Caco-2 (cell line): ENCODE measurements at regions not wholly inside any gene's neighbourhood (a gene's known extent, or its start where the extent isn't known, plus 50 kb on each side); places are given as distances from the start of the nearest gene placed in this dataset.
A peak's percentile ranks its signal among the peaks of the same experiment; 100 is the strongest.

ENCODE experiments used
- BruUV-seq: library from RNA; stranded (reverse); fragments of 400-500 nt; replicated peaks from 2 replicates; lab custom pipeline; 2021; lab: Mats Ljungman, UMichigan
- CTCF ChIA-PET: fragments of 300-600 bp; sonication (Branson Sonifier 250); formaldehyde crosslinking; loops from one replicate; lab custom pipeline; 2022; ENCODE audit warnings: antibody characterized with exemption; lab: Charles Lee
- POLR2A ChIA-PET: fragments of 300-600 bp; sonication (Branson Sonifier 250); formaldehyde crosslinking; loops from one replicate; lab custom pipeline; 2022; ENCODE audit warnings: antibody characterized with exemption; lab: Charles Lee
- DNase-seq, 2 experiments: peaks; one replicate each; pipeline versions ENCODE4 v3.0.0 to v3.0.0-alpha.2; 2020 to 2022
- H3K27me3 ChIP-seq: replicated peaks from 2 replicates; pipeline ENCODE4 v1.6.0; 2011; ENCODE audit warnings: low read length; ENCODE audit not compliant: control insufficient read depth, insufficient read depth
- H3K36me3 ChIP-seq: 2 replicates; pipeline ENCODE4 v1.5.1; 2011; ENCODE audit warnings: low read length; ENCODE audit not compliant: control insufficient read depth, insufficient read depth
- H3K4me1 ChIP-seq: fragments of 250-450 bp; sonication (Bioruptor Pico); 2 replicates; pipeline ENCODE4 v1.5.1; 2020; ENCODE audit warnings: mild to moderate bottlenecking
- H3K4me3 ChIP-seq: 2 replicates; pipeline ENCODE4 v1.5.1; 2011; ENCODE audit warnings: low read depth, mild to moderate bottlenecking, control low read depth, low read length
- H3K9me3 ChIP-seq: fragments of 250-450 bp; sonication (Bioruptor Pico); 2 replicates; pipeline ENCODE4 v1.5.1; 2020; ENCODE audit warnings: mild to moderate bottlenecking, moderate library complexity
- H3K27ac Mint-ChIP-seq: one replicate; pipeline ENCODE4 v1.8.0; 2022; ENCODE audit warnings: mixed read lengths; ENCODE audit not compliant: unreplicated experiment
- H3K27me3 Mint-ChIP-seq: one replicate; pipeline ENCODE4 v1.8.0; 2022; ENCODE audit warnings: mixed read lengths; ENCODE audit not compliant: insufficient read depth, unreplicated experiment
- H3K36me3 Mint-ChIP-seq: one replicate; pipeline ENCODE4 v1.8.0; 2022; ENCODE audit warnings: mild to moderate bottlenecking, mixed read lengths; ENCODE audit not compliant: insufficient read depth, unreplicated experiment
- H3K4me1 Mint-ChIP-seq: one replicate; pipeline ENCODE4 v1.8.0; 2022; ENCODE audit warnings: low read depth, mixed read lengths; ENCODE audit not compliant: unreplicated experiment
- H3K4me3 Mint-ChIP-seq: one replicate; pipeline ENCODE4 v1.8.0; 2022; ENCODE audit warnings: mild to moderate bottlenecking, moderate library complexity, mixed read lengths; ENCODE audit not compliant: unreplicated experiment
- H3K9me3 Mint-ChIP-seq: one replicate; pipeline ENCODE4 v1.8.0; 2022; ENCODE audit warnings: mixed read lengths; ENCODE audit not compliant: unreplicated experiment
- CTCF ChIP-seq, 2 experiments: fragments of 200-600 bp in 1 of 2; IDR thresholded peaks; 1 replicate in 1 of 2; 2 replicates in 1 of 2; pipeline versions ENCODE4 v1.5.1 to v1.8.0; 2011 to 2022; ENCODE audit warnings: antibody characterized with exemption in 1 of 2, control low read depth in 1 of 2, inconsistent platforms in 1 of 2, low read depth in 1 of 2, low read length in 1 of 2, mild to moderate bottlenecking in 1 of 2, moderate library complexity in 1 of 2; ENCODE audit not compliant: insufficient read depth in 1 of 2, severe bottlenecking in 1 of 2, unreplicated experiment in 1 of 2
- intact Hi-C: fragments of 100-400 bp; cut with micrococcal nuclease; formaldehyde crosslinking; loops from one replicate; pipeline ENCODE4 v1.10.0; 2022; ENCODE audit not compliant: unreplicated experiment

GRCh38 chr2:201968050-201968449 lies 65.6 kb upstream of the FZD7 start:
- Mint-ChIP-seq H3K4me3 (no peak overlapping the region), H3K9me3 (no peaks in the 10 kb centered on the region), H3K27ac (no peak overlapping the region), H3K4me1 (peaks cover 15% of the 10 kb centered on the region), H3K27me3 (no peaks in the 10 kb centered on the region), H3K36me3 (no peaks in the 10 kb centered on the region)
- Histone ChIP-seq H3K4me1 (peaks cover 15% of the 10 kb centered on the region), H3K36me3 (no peaks in the 10 kb centered on the region), H3K9me3 (no peaks in the 10 kb centered on the region), H3K27me3 (no peaks in the 10 kb centered on the region), H3K4me3 (no peak overlapping the region)
- intact Hi-C loops: no loop called here
- TF ChIP-seq CTCF (IDR thresholded peaks at IDR 0.05; ENCODE audit: insufficient read depth in 1 of 2, low read depth in 1 of 2, low read length in 1 of 2, severe bottlenecking in 1 of 2, unreplicated experiment in 1 of 2): no peak
- BruUV-seq: no TSS peak
- CTCF ChIA-PET: no interaction called here
- DNase-seq: no peak
- POLR2A ChIA-PET: no interaction called here

- intact Hi-C loops: no loop called here
- Mint-ChIP-seq H3K4me1 (peaks cover 15% of the 10 kb centered on the region), H3K9me3 (no peaks in the 10 kb centered on the region), H3K36me3 (no peaks in the 10 kb centered on the region), H3K4me3 (no peak overlapping the region), H3K27me3 (no peaks in the 10 kb centered on the region), H3K27ac (peak overlapping the region; percentile 12)
- Histone ChIP-seq H3K4me3 (no peak overlapping the region), H3K4me1 (peaks cover 15% of the 10 kb centered on the region), H3K9me3 (no peaks in the 10 kb centered on the region), H3K27me3 (no peaks in the 10 kb centered on the region), H3K36me3 (no peaks in the 10 kb centered on the region)
- DNase-seq: no peak
- no TSS peak for BruUV-seq
- ChIA-PET CTCF (interaction anchor here (0.7 kb wide), 1 partner anchor 92 kb away, joined by 3 read pairs; no protein-coding TSS in a partner anchor), POLR2A (no interaction called here)
- TF ChIP-seq CTCF (IDR thresholded peaks at IDR 0.05; ENCODE audit: insufficient read depth in 1 of 2, low read depth in 1 of 2, low read length in 1 of 2, severe bottlenecking in 1 of 2, unreplicated experiment in 1 of 2): no peak
Measured at GRCh38 chr2:201968476-201968875, 65.2 kb upstream of the FZD7 start.

- Histone ChIP-seq H3K4me1 (peaks cover 18% of the 10 kb centered on the region), H3K27me3 (no peaks in the 10 kb centered on the region), H3K4me3 (no peak overlapping the region), H3K36me3 (no peaks in the 10 kb centered on the region), H3K9me3 (no peaks in the 10 kb centered on the region)
- no peaks in the 10 kb centered on the region for H3K9me3 Mint-ChIP-seq
- no TSS peak for BruUV-seq
- ChIA-PET CTCF (no interaction called here), POLR2A (no interaction called here)
- DNase-seq: no peak
- no peak for TF ChIP-seq CTCF (IDR thresholded peaks at IDR 0.05; ENCODE audit: insufficient read depth in 1 of 2, low read depth in 1 of 2, low read length in 1 of 2, severe bottlenecking in 1 of 2, unreplicated experiment in 1 of 2)
- H3K27ac Mint-ChIP-seq: peak overlapping the region; percentile 12
- H3K36me3 Mint-ChIP-seq: peaks cover under 1% of the 10 kb centered on the region
- intact Hi-C loops: no loop called here
- no peaks in the 10 kb centered on the region for H3K27me3 Mint-ChIP-seq
- H3K4me1 Mint-ChIP-seq: peaks cover 17% of the 10 kb centered on the region
- no peak overlapping the region for H3K4me3 Mint-ChIP-seq
Measured at GRCh38 chr2:201969241-201969937, 64.3 kb upstream of the FZD7 start.
